ENCODE measurements at regions not wholly inside any gene's neighbourhood (a gene's known extent, or its start where the extent isn't known, plus 50 kb on each side); places are given as distances from the start of the nearest gene placed in this dataset.

DNA sequence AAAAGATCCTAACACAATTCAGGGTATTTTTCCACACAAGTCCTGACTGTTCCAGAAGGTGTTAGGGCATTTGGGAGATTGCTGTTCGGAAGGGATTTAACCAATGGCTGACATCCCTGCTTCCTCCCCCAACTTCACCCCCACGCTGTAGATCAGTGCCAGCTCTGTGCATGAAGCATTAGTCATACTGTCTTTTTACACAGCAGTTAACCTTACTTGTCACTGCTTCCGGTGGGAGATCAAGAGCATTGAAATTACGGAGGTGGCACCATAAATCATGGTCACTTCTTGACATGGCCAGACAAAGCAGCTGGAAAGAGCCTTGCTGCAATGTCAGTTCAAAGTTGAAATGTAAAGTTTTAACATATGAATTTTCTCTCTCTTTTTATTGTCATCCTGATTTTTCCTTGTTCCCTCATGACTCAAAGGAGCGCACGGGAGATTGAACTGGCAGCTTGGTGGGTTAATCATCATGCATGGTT lies 70.2 kb downstream of the HRH4 start:
- FAIRE-seq (no peak), DNase-seq (ENCODE audit: insufficient read length, low spot score) (peak; percentile 19)

DNA sequence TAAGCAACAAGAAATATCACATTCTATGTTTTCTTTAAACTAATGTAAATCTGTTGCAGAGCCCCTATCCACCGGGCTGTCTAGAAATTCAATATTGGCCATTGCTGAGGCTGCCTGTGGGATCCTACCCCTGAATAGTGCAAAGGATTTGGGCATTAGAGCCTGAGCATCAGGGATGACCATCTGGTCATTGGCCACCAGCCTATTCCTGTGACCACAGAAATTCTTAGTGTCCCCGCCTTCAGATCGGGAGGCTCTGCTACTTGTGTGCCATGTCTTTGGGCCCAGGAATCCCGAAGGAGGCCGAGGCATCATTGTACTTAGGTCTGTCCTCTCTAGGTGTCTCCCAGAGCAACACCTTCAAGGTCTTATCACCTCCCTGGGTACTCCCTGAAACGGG lies 73.8 kb downstream of the HRH4 start:
- DNase-seq (ENCODE audit: insufficient read length, low spot score): no peak
- FAIRE-seq: no peak

DNA sequence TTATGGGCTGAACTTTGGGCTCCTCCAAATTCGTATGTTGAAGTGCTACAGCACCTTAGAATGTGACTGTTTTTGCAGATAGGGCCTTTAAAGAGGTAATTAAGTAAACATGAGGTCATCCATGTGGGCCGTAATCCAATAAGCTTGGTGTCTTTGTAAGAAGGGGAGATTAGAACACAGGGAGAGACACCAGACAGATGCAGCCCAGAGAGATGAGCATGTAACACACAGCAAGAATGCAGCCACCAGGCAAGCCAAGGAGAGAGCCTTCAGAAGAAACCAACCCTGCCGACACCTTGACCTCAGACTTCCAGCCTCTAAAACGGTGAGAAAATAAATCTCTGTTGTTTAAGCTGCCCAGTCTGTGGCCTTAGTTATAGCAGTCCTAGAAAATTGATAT lies 74.3 kb downstream of the HRH4 start:
- FAIRE-seq: no peak

DNA sequence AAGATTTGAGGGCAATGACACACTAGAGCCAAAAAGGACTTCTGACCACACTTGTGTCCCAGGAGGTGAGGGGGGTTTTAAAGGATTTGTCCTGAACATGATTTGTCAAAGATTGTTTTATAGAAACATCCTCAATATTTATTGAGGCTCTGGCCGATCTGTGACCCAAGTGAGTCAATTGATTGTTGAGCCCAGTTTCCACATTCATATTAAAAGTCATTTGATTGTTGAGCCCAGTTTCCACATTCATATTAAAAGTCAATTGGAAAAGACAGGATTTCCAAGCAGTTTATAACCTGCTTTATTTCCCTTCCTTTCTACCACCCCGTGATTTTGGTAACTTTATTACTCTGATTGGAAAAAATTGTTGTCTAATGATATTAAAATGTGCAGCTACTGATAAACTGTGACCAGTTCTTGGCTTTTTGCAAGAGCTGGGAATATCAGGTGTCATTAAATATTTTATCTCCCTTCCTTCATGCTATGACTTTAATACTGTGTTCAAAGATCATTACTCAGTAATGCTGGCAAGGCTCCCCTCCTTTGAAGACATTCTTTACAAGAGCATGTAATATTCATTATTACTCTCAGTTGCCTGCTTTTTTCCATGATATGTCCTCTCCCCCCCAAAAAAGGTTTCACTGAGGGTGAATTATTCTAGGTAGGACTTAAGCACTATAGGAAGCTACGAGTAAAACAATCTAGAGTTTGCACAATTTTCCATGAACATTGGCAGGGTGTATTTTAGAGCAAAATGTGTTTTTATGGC lies 75.3 kb downstream of the HRH4 start:
- FAIRE-seq: no peak
- DNase-seq (ENCODE audit: insufficient read length, low spot score): no peak

More for the DNA sequence above, 74.3 kb downstream of the HRH4 start:
- DNase-seq (ENCODE audit: insufficient read length, low spot score): no peak

DNA sequence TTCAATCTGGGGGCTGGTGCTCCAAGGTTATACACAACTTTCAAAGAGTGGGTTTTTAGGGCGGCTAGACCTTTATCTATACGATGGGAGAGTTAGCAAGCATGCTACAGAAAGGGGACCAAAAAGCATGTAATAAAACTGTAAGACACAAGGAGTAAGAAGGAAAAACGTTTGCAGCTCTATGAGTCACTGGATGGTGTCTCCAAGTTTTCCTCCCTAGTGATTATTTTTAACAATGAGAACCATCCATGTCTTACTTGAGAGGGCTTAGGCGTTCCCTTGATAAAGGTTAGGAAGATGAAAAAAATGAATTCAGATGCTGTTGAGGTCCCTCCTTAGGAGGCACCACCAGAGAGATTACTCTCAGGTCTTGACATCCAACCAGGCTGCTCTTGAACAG lies 75.9 kb downstream of the HRH4 start:
- DNase-seq (ENCODE audit: insufficient read length, low spot score) (no peak), FAIRE-seq (no peak)

DNA sequence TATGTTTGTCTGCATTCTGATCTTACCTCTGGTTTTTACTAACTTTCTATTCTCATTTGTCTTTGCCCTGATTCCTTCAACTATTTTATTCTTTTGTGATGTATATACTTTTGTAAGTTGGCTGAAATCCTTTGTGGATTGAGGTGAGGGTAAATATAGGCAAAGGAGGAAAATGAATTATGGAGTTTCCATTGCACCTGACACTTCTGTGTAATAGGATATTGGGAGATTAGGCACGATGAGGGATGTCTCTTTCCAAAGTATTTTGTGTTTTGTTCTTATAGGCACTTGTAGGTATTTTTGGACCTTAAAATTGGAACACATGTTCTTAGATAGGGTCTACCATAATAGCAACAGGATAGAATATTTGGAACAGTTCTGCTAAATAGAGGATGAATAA lies 76.4 kb downstream of the HRH4 start:
- no peak for DNase-seq (ENCODE audit: insufficient read length, low spot score)
- FAIRE-seq: no peak

DNA sequence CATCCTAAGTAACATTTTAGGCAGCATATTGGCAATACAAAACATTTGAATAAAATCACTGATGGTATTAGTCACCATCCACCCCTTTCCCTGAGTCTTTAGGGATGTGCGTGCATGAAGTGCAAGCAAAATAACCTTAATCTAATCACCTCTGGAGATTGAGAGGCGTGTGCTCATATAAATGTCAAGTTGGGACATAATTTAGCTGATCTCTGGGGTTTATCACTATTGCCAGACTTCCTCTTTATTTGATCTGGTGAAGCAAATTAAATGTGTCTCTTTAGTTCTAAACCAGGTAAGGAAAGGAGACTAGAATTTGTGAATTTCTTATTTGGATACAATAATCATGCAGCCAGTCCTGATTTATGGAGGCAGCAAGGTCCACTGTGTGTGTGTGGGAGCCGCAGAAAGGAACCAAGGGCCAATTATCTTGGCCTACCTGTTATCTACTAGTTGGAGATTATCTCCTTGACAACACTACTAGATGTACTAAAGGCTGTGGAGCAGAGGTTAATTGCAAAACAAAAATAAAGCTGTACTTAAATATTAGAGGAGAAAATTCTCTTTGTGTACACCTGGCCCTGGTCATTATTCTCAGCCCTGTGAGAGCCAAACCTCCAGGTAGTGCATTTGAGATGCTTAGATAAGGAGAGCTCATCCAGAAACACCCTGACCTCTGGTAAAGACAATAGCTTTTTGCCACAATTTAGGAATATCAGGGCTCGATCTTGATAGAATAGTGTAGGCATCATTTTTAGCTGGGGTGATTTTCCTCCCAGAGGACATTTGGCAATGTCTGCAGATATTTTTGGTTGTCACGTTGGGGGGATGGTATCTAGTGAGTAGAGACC lies 78.2 kb downstream of the HRH4 start:
- DNase-seq (ENCODE audit: insufficient read length, low spot score) (no peak), FAIRE-seq (no peak)

DNA sequence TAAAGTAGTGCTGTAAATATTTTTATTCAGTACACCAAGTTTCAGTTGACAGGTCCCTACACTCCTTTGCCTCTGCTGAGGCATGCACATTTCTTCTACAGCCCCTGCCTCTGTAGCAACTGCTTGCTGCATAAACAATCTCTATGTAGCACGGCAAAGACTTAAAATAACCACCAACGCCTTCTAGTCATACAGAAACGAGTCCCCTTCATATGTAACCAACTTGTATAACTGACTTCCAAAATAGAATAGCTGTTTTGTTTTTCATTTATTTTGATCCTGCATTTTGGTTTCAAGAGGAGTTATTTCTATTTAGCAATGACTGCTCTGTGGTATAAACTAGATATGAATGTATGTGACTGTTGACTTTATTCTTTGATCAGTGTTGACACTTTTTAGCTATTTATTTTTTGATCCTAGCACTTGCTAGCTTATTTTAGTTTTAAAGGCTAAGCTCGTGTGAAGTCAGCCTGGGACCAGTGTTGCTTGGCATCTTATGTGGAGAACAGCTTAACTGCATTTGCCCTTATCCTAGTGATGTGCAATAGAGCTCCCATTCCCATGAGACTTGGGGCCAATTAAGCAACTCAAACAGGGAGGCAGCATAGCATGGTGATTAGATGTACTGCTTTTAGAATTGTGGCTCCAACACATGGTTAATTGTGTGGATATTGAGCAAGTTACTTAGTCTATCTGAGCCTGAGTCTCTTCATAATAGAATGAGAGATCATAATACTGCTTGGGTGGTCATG lies 79.6 kb downstream of the HRH4 start:
- no peak for FAIRE-seq
- no peak for DNase-seq (ENCODE audit: insufficient read length, low spot score)

DNA sequence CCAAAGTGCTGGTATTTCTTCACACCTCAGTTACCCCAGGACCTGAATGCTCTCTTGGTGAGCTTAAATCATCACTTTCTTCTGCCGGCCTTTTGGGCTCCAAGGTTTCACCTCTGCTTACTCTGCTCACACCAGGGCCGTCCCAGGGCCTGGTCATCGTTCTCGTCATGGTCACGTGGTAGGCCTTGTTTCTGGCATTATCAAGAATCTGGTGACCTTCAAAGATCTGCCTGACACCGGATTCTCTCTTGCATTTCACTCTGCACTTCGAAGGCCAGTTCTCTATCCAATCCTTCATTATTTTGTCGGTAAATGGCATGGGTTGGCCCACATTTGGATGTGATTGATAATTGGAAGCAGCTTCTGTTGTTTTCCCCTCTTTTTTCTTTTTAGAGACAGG lies 80.5 kb downstream of the HRH4 start:
- FAIRE-seq: no peak
- no peak for DNase-seq (ENCODE audit: insufficient read length, low spot score)

DNA sequence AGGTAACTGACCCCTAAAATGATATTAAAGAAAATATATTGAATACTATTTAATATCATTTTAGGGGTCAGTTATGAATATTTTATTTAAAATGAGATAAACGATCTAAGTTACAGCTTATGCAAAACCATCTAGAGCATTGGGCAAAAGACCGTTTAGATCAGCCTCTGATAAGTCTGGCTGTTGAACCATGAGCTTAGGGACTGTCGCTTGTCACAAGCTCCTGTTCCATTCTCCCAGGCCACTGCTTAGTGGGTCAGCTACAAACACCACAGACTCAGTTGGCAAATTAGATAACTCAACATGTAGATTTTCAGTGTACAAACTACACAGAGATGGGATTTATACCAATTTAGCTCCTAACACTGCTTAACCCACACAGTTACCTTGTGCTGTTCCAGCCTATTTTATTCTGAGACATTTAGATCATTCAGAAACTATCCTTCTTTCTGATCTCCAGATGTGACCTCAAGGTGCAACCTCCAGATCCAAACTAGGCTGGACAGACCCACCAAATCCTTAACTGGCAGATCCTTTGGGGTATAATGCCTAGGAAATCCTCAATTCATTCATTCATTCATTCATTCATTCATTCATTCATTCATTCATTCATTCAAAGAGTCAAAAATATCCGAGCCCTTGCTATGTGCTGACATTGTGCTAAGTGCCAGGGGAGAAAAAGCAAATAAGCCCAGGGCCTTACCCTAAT lies 82.8 kb downstream of the HRH4 start:
- DNase-seq (ENCODE audit: insufficient read length, low spot score) (no peak), FAIRE-seq (no peak)

DNA sequence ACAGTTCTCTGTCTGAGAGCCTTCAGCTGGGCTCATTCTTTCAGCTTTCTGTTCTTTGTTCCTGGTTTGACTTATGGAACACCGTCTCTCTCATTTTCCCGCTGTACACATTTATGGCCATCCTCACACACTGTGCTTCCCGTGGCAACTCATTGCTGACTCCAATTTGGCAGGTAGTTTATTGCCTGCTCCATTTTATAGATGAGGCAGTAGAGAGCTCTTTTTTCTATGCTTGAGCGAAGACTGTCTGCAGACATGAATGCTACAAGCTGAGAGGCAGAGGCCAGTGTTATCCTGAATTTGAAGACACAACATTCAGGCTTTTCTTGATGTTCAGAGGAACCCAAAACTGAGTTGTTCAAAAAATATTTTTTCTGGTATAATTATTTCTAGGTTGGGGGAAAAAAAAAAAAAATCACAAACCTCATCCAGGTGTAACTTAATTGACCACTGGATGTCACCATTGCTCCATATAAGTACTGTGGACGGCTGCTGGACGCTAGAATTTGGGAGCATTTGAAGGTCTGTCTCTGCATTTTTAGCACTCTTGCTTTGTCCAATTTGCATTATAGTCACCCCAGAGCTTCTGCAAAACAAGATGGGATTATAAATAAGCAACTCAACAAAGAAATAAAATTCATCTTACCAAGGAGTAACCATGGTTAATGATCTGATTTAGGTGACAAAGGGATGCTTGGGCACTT lies 83.5 kb downstream of the HRH4 start:
- DNase-seq (ENCODE audit: insufficient read length, low spot score): peak; percentile 27
- FAIRE-seq: no peak

DNA sequence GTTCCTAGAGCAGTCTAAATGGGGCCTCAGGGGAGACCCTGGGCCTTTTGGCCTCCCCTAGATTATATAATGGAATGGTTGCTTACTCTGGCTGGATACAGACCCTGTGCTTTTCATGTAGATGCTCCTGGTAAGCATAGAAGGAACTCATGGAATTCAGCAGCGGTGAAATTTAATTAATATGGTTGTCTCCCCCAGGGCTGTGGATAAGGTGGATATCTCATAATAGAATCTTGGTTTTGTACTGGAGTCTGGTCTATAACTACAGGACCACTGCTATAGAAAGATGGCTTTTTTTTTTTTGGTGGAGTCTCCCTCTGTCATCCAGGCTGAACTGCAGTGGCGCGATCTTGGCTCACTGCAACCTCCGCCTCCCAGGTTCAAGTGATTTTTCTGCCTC lies 84.5 kb downstream of the HRH4 start:
- FAIRE-seq: no peak
- DNase-seq (ENCODE audit: insufficient read length, low spot score): no peak

DNA sequence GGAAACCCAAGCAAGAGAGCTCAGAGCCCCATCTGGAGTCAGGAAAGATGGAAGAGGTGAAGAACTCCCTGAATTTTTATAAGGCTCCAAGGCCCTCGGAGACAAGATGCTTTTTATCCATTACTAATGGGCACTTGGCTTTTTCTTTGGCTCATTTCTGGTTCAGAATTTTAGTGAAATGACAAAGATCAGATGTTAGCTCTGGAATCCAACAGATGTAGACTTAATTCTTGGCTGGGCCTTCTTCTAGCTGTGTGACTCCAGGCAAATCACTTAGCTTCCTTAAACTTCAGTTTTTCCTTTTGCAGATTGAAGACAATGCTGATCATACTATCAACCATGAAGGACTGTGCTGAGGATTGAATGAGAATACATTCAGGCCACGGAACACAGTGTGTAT lies 85.2 kb downstream of the HRH4 start:
- FAIRE-seq (no peak), DNase-seq (ENCODE audit: insufficient read length, low spot score) (no peak)

DNA sequence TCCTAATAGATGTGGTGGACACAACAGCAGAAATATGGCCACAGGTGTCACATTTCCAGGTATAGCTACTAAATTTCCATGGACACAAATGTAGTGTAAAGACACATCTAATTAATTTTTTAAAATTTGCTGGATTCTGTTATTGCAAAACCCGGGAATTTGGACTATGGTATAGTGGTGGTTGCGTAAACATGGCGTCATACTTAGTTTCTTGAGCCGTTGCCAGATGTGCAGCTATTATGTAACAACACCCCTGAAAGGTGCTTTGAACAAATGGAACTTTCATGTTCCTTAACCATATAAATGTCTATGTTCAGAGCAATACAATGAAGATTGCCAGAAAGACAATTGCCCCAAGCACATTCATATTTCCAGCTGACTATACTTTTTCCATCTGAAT lies 85.9 kb downstream of the HRH4 start:
- FAIRE-seq: no peak
- no peak for DNase-seq (ENCODE audit: insufficient read length, low spot score)

DNA sequence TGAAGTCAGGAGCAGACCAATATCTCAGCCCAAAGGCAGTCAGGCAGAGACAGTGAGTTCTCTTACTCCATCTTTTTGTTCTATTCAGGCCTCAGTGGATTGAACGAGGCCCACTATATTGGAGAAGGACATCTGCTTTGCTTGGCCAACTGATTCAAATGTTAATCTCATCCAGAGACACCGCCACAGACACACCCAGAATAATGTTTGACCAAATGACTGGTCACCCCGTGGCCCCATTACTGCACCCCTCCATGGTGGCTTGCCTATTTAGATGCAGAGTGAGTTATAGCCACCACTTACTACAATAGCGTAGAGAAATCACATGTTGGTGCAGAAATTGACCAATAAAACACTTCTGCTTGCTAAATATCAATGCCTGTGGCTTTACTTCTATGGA lies 88.1 kb downstream of the HRH4 start:
- FAIRE-seq: no peak

DNA sequence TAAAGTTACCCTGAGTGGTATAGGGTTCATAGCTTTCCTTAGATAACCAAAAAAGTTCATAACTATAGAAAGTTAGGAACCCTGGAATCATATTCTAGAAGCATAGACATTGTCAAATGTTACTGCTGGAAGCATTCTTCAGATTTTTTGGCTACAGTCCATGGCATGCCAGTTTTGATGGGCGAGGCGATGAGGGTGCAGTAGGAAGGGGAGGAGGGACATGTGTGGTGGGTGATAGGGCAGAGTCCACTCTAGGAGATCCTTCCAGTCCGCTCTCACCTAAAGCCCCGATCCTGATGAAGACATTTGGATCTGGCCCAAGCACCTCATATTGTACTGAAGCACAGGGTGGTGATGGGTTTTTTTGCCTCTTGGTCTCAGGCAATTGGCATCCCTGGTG lies 91.8 kb downstream of the HRH4 start:
- no peak for DNase-seq (ENCODE audit: insufficient read length, low spot score)
- no peak for FAIRE-seq

More for the DNA sequence above, 88.1 kb downstream of the HRH4 start:
- no peak for DNase-seq (ENCODE audit: insufficient read length, low spot score)

DNA sequence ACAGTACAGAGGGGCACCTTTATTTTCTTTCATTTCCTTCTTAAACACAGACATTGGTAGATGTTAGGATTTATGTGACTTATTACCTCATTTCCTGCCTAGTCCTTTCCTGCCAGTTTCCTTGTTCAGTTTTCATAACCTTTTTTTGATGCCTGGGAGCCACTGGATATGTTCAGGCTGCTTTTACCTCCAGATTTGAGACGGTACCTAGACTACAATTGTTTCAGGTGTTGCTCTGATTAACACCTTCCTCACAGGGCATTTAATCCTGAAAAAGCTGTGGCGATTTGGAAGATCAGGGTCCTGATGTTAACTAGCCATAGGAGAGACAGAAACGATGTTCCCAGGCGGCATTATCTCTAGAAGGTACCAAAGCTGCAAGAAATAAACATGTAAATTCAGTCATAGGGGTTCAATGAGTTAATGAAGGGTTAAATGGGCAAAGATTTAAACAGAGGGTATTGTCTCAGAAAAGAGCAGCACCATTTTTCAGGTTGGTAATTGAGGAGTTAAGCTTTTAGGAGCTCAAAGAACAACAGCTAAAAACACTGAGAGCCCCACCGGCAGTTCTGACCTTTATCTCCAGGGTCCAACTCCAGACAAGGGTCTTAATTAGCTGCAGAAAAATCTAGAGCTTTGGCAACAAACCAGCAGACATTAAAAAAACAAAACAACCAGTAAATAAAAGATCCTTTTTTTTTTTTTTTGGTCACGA lies 93.3 kb downstream of the HRH4 start:
- FAIRE-seq: no peak
- DNase-seq (ENCODE audit: insufficient read length, low spot score): no peak

DNA sequence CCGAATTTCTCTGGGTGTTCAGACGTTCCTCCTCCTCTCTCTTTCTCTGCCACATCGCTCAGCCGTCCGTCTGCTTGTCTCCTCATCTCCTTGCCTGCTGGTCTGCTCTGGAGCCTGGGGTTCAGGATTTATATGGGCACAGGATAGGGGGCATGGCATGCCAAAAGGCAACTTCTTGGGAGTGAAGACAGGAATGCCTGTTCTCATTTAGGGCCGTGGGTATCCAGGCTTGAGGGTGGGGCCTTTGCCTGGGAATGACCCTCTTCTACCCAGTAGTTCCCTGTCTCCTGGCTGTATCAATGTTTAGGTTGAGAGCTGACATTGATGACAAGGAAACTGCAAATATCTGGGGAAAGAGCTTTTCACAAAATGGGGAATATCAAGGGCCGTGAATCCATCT lies 98.0 kb downstream of the HRH4 start:
- FAIRE-seq: no peak
- no peak for DNase-seq (ENCODE audit: insufficient read length, low spot score)

DNA sequence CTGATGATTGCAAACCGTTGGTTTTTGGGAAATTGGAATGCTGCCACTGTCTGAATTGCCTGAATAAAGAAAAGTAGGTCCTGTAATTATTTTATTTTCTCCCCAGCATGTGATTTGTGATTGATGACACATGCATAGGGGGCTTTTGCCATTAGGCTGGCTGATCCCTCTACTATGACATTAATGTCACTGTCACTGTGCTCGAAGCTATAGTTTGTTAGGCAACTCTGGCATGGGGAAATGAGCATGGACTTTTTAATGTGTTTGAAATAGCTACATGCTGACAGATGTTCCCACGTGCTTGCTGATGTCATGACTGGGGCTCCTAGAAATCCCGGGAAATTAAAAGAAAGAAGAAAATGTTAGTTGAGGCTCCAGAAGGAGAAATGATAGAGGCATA lies 99.1 kb downstream of the HRH4 start:
- DNase-seq (ENCODE audit: insufficient read length, low spot score) (no peak), FAIRE-seq (no peak)

All from HTR-8/SVneo (cell line).